Heart left ventricle (tissue), 13 donors: ENCODE measurements at regions not wholly inside any gene's neighbourhood (a gene's known extent, or its start where the extent isn't known, plus 50 kb on each side); places are given as distances from the start of the nearest gene placed in this dataset.

Experiments
- CTCF ChIP-seq, 12 donors: fragments of 200-600 bp; sonication (generic) in 4 of 12; IDR thresholded peaks; one replicate each; pipeline versions ENCODE4 v1.5.0 to v1.8.0; 2018 to 2022; ENCODE audit warnings: antibody characterized with exemption in 12 of 12, mild to moderate bottlenecking in 5 of 12
- POLR2A ChIP-seq, 2 donors: fragments of 450-650 bp; IDR thresholded peaks; one replicate each; pipeline ENCODE4 v1.6.1; 2017; ENCODE audit warnings: antibody characterized with exemption in 2 of 2, mild to moderate bottlenecking in 2 of 2, moderate library complexity in 2 of 2
- donor health status: ischemic (EF 13 %, LVEDD 7.1; RV severe dilation, severe dysfunction).
- donor health status: DM: no; HTN: yes; CAD: no.
- donor health status: DM: no; HTN: no; CAD: no.
- donor health status: ischemic (EF 25% LVEDD 6.9; RV normal size, moderate dysfunction).
- donor health status: ischemic (EF 25% LVEDD 5.7; RV mildly dilated, moderate dysfunction).
- donor health status: ischemic (EF 35%, LVEDD 5.7; RV mildly dilated, moderate dysfunction).
- donor health status: nonischemic (EF 11% LVEDD 7.7; RV severe dilation, severe dysfunction).
- donor health status: DM: yes; HTN: yes; CAD: no.
- donor health status: PGD.
- donor health status: ischemic (EF 29% LVEDD 5.4; RV normal size, mild dysfunction).
- donor health status: nonischemic (EF 23%, LVEDD 6.1; RV moderate dilation, normal function).

GRCh38 chr1:30008372-30008997 lies 714.9 kb downstream of the MATN1 start:
- no peak for TF ChIP-seq CTCF (IDR thresholded peaks at IDR 0.05)
- no peak for TF ChIP-seq POLR2A (IDR thresholded peaks at IDR 0.05)
